GM18951 (cell line): ENCODE measurements at regions not wholly inside any gene's neighbourhood (a gene's known extent, or its start where the extent isn't known, plus 50 kb on each side); places are given as distances from the start of the nearest gene placed in this dataset.

Source experiments
- POLR2A ChIP-seq: IDR thresholded peaks from 4 replicates; pipeline ENCODE4 v1.6.1; 2011; ENCODE audit warnings: mild to moderate bottlenecking; ENCODE audit not compliant: insufficient read length, insufficient read depth; ENCODE audit errors: extremely low read depth
- in situ Hi-C: fragments of 300-500 bp; cut with MboI; formaldehyde crosslinking; loops from one replicate; pipeline ENCODE4 v1.12.0; 2022; ENCODE audit warnings: low sequenced_read_pairs, mixed read lengths, inconsistent platforms; ENCODE audit not compliant: unreplicated experiment

- in situ Hi-C loops = no loop called here
- no peak for TF ChIP-seq POLR2A
Observed at GRCh38 chr2:235366390-235366789, 127.5 kb upstream of the AGAP1 start.

- in situ Hi-C loops = no loop called here
- TF ChIP-seq POLR2A = no peak
Observed at GRCh38 chr2:235366807-235367206, 127.0 kb upstream of the AGAP1 start.

GRCh38 chr2:235371018-235371417, 122.8 kb upstream of the AGAP1 start:
- in situ Hi-C loops = no loop called here
- TF ChIP-seq POLR2A = no peak

- in situ Hi-C loops = no loop called here
- no peak for TF ChIP-seq POLR2A
Observed at GRCh38 chr2:235373171-235373570, 120.7 kb upstream of the AGAP1 start.

GRCh38 chr2:235377176-235377575, 116.7 kb upstream of the AGAP1 start:
- TF ChIP-seq POLR2A = no peak
- in situ Hi-C loops = no loop called here

GRCh38 chr2:235378246-235378645, 115.6 kb upstream of the AGAP1 start:
- in situ Hi-C loops = no loop called here
- TF ChIP-seq POLR2A = no peak

- in situ Hi-C loops = no loop called here
- TF ChIP-seq POLR2A = no peak
Observed at GRCh38 chr2:235378944-235379343, 114.9 kb upstream of the AGAP1 start.

- in situ Hi-C loops = no loop called here
- TF ChIP-seq POLR2A = no peak
Observed at GRCh38 chr2:235381261-235381912, 112.5 kb upstream of the AGAP1 start.

GRCh38 chr2:235382179-235382578, 111.7 kb upstream of the AGAP1 start:
- in situ Hi-C loops = no loop called here
- TF ChIP-seq POLR2A = no peak

GRCh38 chr2:235382601-235383000, 111.2 kb upstream of the AGAP1 start:
- no peak for TF ChIP-seq POLR2A
- in situ Hi-C loops = no loop called here

GRCh38 chr2:235383272-235383843, 110.5 kb upstream of the AGAP1 start:
- TF ChIP-seq POLR2A = no peak
- in situ Hi-C loops = no loop called here

GRCh38 chr2:235384624-235385023, 109.2 kb upstream of the AGAP1 start:
- in situ Hi-C loops = no loop called here
- no peak for TF ChIP-seq POLR2A

- no peak for TF ChIP-seq POLR2A
- in situ Hi-C loops = no loop called here
Observed at GRCh38 chr2:235389626-235390025, 104.2 kb upstream of the AGAP1 start.

- in situ Hi-C loops = no loop called here
- TF ChIP-seq POLR2A = no peak
Observed at GRCh38 chr2:235390108-235390815, 103.6 kb upstream of the AGAP1 start.
